CD4-positive, alpha-beta T cell (primary cell): ENCODE measurements at regions not wholly inside any gene's neighbourhood (a gene's known extent, or its start where the extent isn't known, plus 50 kb on each side); places are given as distances from the start of the nearest gene placed in this dataset.

Experiments
- ATAC-seq: fragments of 200-7000 bp; cut with Tn5 transposase; one replicate; pipeline ENCODE4 v1.10.0; 2022; ENCODE audit warnings: mild to moderate bottlenecking; ENCODE audit not compliant: poor library complexity
- CTCF ChIA-PET: fragments of 350-600 bp; sonication (Branson Sonifier 250); formaldehyde crosslinking; loops from one replicate; lab custom pipeline; 2021; ENCODE audit warnings: antibody characterized with exemption, inconsistent platforms; lab: Charles Lee
- POLR2A ChIA-PET: fragments of 350-600 bp; sonication (Branson Sonifier 250); formaldehyde crosslinking; loops from one replicate; lab custom pipeline; 2021; ENCODE audit warnings: antibody characterized with exemption, inconsistent platforms; lab: Charles Lee
- DNase-seq, 14 experiments: peaks; one replicate each; pipeline ENCODE4 v3.0.0-alpha.2; 2013 to 2020; ENCODE audit warnings: mixed read lengths in 2 of 14
- H3K27ac ChIP-seq, 2 donors: one replicate each; pipeline versions ENCODE4 v1.5.1 to v1.7.0; 2013; ENCODE audit warnings: low read length in 2 of 2, low read depth in 1 of 2, mild to moderate bottlenecking in 1 of 2
- H3K27me3 ChIP-seq, 2 experiments: 1 replicate in 1 of 2; 2 replicates in 1 of 2; pipeline versions ENCODE4 v1.6.1 to v1.7.0; 2013; ENCODE audit warnings: low read length in 2 of 2, control low read depth in 1 of 2, mild to moderate bottlenecking in 1 of 2, moderate library complexity in 1 of 2; ENCODE audit not compliant: insufficient read depth in 2 of 2, control insufficient read depth in 1 of 2
- H3K36me3 ChIP-seq: one replicate; pipeline ENCODE4 v1.6.1; 2013; ENCODE audit warnings: low read length, control low read depth; ENCODE audit not compliant: insufficient read depth
- H3K4me1 ChIP-seq: one replicate; pipeline ENCODE4 v1.6.1; 2013; ENCODE audit warnings: low read length, control low read depth; ENCODE audit not compliant: insufficient read depth
- H3K4me3 ChIP-seq: one replicate; pipeline ENCODE4 v1.5.1; 2013; ENCODE audit warnings: mild to moderate bottlenecking, low read length, moderate library complexity
- H3K9me3 ChIP-seq, 2 experiments: 1 replicate in 1 of 2; 2 replicates in 1 of 2; pipeline versions ENCODE4 v1.6.1 to v1.7.0; 2013; ENCODE audit warnings: low read length in 2 of 2, mild to moderate bottlenecking in 2 of 2, control low read depth in 1 of 2, moderate library complexity in 1 of 2; ENCODE audit not compliant: control insufficient read depth in 1 of 2, insufficient read depth in 1 of 2
- H3K27ac Mint-ChIP-seq: one replicate; pipeline ENCODE4 v1.8.0; 2020; ENCODE audit warnings: mixed read lengths
- H3K27me3 Mint-ChIP-seq: one replicate; pipeline ENCODE4 v1.8.0; 2021; ENCODE audit warnings: mixed read lengths
- H3K36me3 Mint-ChIP-seq: one replicate; pipeline ENCODE4 v1.8.0; 2021; ENCODE audit warnings: low read depth, mixed read lengths
- H3K4me1 Mint-ChIP-seq: one replicate; pipeline ENCODE4 v1.8.0; 2021; ENCODE audit warnings: low read depth, mixed read lengths
- H3K4me3 Mint-ChIP-seq: one replicate; pipeline ENCODE4 v1.8.0; 2020; ENCODE audit warnings: mild to moderate bottlenecking, mixed read lengths
- H3K9me3 Mint-ChIP-seq: one replicate; pipeline ENCODE4 v1.8.0; 2020; ENCODE audit warnings: mixed read lengths
- intact Hi-C, 2 experiments: fragments of 100-400 bp; cut with DNase I in 1 of 2; cut with micrococcal nuclease in 1 of 2; formaldehyde crosslinking; loops; one replicate each; pipeline versions ENCODE4 v1.15.1 to v1.9.0; 2023 to 2025; cut with DNase I, micrococcal nuclease
- TF ChIP-seq, protein P1 (sequence below): fragments of 200-600 bp; IDR thresholded peaks from one replicate; pipeline ENCODE4 v1.8.0; 2022; ENCODE audit warnings: antibody characterized with exemption, mild to moderate bottlenecking

DNA sequence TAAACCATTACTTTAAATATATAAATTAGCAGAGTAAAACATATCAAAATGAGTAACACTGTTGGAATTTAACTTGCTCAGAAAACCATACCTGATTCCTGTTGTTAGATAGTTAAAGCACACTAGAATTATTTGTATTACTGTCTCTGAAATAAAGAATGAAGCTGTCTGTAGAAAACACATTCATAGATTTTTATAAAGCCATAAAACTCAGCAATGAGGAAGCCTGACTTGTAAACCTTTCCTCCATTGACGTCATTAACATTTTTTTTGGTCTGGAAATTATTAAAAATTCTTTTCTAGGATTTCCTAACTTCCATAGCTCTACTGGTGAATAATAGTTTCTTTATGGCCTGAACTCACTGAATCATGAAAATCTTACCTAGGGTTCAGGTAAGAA, 147.6 kb downstream of the BRMS1L start:
- Histone ChIP-seq H3K4me3 (no peak overlapping the region), H3K36me3 (no peaks in the 10 kb centered on the region), H3K9me3 (no peaks in the 10 kb centered on the region), H3K27me3 (no peaks in the 10 kb centered on the region), H3K4me1 (no peaks in the 10 kb centered on the region), H3K27ac (no peak overlapping the region)
- TF ChIP-seq, protein P1, sequence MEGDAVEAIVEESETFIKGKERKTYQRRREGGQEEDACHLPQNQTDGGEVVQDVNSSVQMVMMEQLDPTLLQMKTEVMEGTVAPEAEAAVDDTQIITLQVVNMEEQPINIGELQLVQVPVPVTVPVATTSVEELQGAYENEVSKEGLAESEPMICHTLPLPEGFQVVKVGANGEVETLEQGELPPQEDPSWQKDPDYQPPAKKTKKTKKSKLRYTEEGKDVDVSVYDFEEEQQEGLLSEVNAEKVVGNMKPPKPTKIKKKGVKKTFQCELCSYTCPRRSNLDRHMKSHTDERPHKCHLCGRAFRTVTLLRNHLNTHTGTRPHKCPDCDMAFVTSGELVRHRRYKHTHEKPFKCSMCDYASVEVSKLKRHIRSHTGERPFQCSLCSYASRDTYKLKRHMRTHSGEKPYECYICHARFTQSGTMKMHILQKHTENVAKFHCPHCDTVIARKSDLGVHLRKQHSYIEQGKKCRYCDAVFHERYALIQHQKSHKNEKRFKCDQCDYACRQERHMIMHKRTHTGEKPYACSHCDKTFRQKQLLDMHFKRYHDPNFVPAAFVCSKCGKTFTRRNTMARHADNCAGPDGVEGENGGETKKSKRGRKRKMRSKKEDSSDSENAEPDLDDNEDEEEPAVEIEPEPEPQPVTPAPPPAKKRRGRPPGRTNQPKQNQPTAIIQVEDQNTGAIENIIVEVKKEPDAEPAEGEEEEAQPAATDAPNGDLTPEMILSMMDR = no peak
- intact Hi-C loops = no loop called here
- Mint-ChIP-seq H3K36me3 (no peaks in the 10 kb centered on the region), H3K4me1 (no peaks in the 10 kb centered on the region), H3K9me3 (peaks cover 5% of the 10 kb centered on the region), H3K4me3 (no peak overlapping the region), H3K27ac (no peak overlapping the region), H3K27me3 (peaks cover 12% of the 10 kb centered on the region)
- DNase-seq = no peak
- ChIA-PET CTCF (no interaction called here), POLR2A (no interaction called here)
- no peak for ATAC-seq

DNA sequence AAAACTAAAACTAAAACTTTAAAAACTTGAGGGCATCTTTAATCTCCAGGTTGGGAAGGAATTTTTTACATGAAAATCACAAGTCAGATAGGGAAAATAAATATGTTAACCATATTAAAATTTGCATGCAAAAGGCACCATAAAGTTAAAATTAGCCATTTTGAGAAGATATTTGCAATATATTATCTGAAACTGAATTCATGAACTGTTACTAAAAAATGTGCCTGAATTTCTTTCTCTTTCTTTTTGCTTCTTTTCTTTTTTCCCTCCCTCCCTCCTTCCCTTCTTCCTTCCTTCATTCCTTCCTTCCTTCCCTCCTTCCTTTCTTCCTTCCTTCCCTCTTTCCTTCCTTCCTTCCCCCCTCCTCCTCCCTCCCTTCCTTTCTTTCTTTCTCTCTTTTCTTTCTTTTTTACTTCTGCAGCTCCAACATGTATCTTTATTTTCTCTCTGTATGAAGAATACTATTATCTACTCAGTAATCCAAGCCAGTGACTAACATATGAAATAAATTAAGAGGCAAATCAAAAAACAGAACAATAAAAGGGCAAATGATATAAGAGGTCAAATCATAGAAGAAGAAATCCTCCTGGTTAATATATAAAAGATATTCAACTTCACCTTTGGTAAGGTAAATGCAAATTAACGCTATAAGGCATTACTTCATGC, 146.0 kb downstream of the BRMS1L start:
- Mint-ChIP-seq H3K9me3 (peaks cover 5% of the 10 kb centered on the region), H3K27ac (no peak overlapping the region), H3K4me3 (no peak overlapping the region), H3K4me1 (no peaks in the 10 kb centered on the region), H3K27me3 (peaks cover 12% of the 10 kb centered on the region), H3K36me3 (no peaks in the 10 kb centered on the region)
- intact Hi-C loops = no loop called here
- TF ChIP-seq, protein P1 = no peak
- POLR2A ChIA-PET = no interaction called here
- ATAC-seq (no peak), DNase-seq (no peak)
- H3K4me1 ChIP-seq = no peaks in the 10 kb centered on the region
- no peak overlapping the region for H3K4me3 ChIP-seq
- no peaks in the 10 kb centered on the region for H3K9me3 ChIP-seq
- no peaks in the 10 kb centered on the region for H3K36me3 ChIP-seq
- H3K27me3 ChIP-seq = no peaks in the 10 kb centered on the region
- CTCF ChIA-PET = no interaction called here
- H3K27ac ChIP-seq = no peak overlapping the region

DNA sequence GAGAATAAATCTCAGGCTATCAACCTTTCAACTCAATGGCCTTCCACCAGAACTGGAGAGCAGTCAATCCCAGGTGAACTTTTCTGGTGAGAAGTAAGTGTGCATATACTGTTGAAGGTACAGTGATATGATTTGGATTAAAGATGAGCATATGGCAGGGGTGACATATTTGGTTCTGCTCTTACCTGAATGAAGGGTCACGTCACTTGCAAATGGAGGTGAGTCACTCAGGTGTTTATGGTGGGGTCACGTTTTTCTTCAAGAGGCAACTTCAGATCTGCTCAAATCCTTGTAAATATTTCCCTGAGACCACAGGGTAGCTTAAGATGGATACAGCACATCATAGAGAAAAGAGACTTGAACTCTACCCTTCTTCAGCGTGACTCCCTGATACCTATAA, 143.2 kb downstream of the BRMS1L start:
- Histone ChIP-seq H3K36me3 (no peaks in the 10 kb centered on the region), H3K27ac (no peak overlapping the region), H3K4me3 (no peak overlapping the region), H3K4me1 (no peaks in the 10 kb centered on the region), H3K9me3 (no peaks in the 10 kb centered on the region), H3K27me3 (no peaks in the 10 kb centered on the region)
- ATAC-seq = no peak
- no peaks in the 10 kb centered on the region for H3K36me3 Mint-ChIP-seq
- DNase-seq = no peak
- no peak overlapping the region for H3K4me3 Mint-ChIP-seq
- H3K4me1 Mint-ChIP-seq = no peaks in the 10 kb centered on the region
- no peaks in the 10 kb centered on the region for H3K9me3 Mint-ChIP-seq
- H3K27me3 Mint-ChIP-seq = peaks cover 12% of the 10 kb centered on the region
- H3K27ac Mint-ChIP-seq = no peak overlapping the region
- intact Hi-C loops = no loop called here
- POLR2A ChIA-PET = no interaction called here
- CTCF ChIA-PET = no interaction called here
- TF ChIP-seq, protein P1 = no peak
